LHCN-M2 (cell line): ENCODE measurements at regions not wholly inside any gene's neighbourhood (a gene's known extent, or its start where the extent isn't known, plus 50 kb on each side); places are given as distances from the start of the nearest gene placed in this dataset.
A peak's percentile ranks its signal among the peaks of the same experiment; 100 is the strongest.

ENCODE experiments used
- DNase-seq: peaks from one replicate; pipeline ENCODE4 v3.0.0-alpha.2; 2012; ENCODE audit warnings: low read depth

GRCh38 chr18:23384778-23385736 lies 68.0 kb upstream of the RIOK3 start:
- no peak for DNase-seq

DNA sequence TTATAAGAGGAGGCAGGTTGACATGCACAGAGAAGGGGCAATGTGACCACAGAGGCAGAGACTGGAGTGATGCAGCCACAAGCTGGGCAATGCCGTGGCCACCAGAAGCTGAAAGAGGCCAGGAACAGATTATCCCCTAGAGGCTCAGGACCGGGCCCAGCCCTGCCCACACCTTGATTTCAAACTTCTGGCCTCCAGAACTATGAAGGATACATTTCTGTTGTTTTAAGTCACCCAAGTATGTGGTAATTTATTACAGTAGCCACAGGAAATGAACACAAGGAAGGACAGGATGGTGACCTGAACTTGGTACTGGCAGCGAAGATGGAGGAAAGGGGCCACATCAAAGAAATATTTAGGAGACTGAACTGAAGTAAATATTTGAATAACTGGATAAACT lies 66.8 kb upstream of the RIOK3 start:
- DNase-seq, result no peak

DNA sequence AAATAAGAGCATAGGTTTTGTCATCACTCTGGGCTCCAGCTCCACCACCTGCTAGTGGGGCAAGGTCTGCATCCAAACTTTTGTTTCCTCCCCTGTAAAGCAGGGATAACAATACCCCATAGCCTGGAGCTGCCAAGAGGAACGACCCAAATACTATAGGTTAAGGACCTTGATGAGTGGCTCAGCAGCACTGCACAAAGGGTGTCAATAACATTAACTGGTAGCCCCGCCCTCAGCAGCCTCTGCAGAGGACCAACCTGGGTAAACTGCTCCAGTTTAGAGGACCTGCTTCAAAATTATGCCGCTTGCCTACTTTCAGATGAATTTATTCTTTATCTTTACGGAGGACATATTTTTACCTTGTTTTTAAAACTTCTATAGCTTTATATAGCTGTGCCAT lies 65.8 kb upstream of the RIOK3 start:
- no peak for DNase-seq

- DNase-seq, result no peak
These were observed 64.7 kb upstream of the RIOK3 start for GRCh38 chr18:23388357-23388756.

DNA sequence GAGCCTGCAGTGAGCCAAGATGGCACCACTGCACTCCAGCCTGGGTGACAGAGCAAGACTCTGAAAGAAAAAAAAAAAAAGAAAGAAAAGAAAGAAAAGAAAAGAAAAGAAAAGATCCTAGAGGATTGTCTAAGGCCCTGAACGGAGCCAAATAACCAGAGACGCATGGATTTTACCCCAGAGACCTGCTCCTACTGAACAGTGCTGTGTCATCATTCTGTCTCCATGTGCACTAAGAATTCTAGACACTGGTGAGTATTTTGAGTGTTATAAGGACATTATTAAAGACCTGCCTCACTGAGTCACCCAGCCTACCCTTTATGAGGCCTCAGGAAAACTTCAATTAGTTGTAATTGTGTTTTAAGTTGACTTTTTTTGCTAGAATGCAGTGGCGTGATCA lies 61.9 kb upstream of the RIOK3 start:
- no peak for DNase-seq

GRCh38 chr18:23397907-23398306 lies 55.2 kb upstream of the RIOK3 start:
- DNase-seq, result peak; percentile 43

DNA sequence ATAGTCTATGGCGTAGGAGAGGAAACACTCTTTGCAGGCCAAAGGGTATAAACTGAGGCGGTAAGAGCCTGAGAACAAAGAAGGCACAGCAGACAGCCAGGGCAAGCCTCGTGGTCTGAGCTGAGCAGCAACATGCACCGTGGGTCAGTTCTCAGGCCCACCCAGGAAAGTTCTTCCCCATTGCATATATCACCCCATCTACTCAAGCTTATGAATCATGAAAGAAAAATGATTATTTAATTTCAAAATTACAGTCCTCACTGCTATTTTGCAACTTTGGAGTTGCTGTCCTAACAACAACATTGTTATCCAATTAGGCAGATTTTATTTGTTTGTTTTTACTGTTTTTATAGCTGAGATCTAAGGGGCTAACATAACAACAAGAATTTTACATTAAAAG lies 54.7 kb upstream of the RIOK3 start:
- DNase-seq, result peak; percentile 55

GRCh38 chr18:23399067-23399466 lies 54.0 kb upstream of the RIOK3 start:
- DNase-seq, result no peak

GRCh38 chr18:23400918-23401317 lies 52.2 kb upstream of the RIOK3 start:
- no peak for DNase-seq

GRCh38 chr18:23401400-23402347 lies 51.4 kb upstream of the RIOK3 start:
- peak; percentile 94 for DNase-seq
